ENCODE measurements at regions not wholly inside any gene's neighbourhood (a gene's known extent, or its start where the extent isn't known, plus 50 kb on each side); places are given as distances from the start of the nearest gene placed in this dataset.

DNA sequence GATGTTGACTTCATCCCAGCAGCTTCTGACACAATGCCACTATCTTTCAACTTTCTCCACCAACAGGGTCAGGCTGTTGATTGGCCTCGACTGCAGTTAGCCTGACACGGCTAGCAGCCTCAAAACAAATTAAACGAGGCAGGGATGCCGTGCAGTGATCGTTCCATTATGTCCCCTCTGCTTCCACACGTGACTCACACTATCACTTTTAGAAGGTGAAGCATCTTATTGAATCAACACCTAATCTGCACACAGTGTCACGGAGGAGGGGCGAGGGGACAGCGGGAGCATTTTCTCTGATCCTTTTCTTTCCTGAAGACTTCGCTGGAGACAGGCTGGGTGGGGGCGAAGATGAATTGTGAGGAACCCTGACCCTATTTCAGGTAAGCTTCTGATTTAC is 241.9 kb upstream of the ZNF507 start:
- TF ChIP-seq, protein P1, sequence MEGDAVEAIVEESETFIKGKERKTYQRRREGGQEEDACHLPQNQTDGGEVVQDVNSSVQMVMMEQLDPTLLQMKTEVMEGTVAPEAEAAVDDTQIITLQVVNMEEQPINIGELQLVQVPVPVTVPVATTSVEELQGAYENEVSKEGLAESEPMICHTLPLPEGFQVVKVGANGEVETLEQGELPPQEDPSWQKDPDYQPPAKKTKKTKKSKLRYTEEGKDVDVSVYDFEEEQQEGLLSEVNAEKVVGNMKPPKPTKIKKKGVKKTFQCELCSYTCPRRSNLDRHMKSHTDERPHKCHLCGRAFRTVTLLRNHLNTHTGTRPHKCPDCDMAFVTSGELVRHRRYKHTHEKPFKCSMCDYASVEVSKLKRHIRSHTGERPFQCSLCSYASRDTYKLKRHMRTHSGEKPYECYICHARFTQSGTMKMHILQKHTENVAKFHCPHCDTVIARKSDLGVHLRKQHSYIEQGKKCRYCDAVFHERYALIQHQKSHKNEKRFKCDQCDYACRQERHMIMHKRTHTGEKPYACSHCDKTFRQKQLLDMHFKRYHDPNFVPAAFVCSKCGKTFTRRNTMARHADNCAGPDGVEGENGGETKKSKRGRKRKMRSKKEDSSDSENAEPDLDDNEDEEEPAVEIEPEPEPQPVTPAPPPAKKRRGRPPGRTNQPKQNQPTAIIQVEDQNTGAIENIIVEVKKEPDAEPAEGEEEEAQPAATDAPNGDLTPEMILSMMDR (IDR thresholded peaks at IDR 0.05) = no peak
- TF ChIP-seq POLR2AphosphoS5 (IDR thresholded peaks at IDR 0.05) (no peak), POLR2A (IDR thresholded peaks at IDR 0.05) (no peak)
